Osteocyte (in vitro differentiated cells): ENCODE measurements at regions not wholly inside any gene's neighbourhood (a gene's known extent, or its start where the extent isn't known, plus 50 kb on each side); places are given as distances from the start of the nearest gene placed in this dataset.

Experiments used
- DNase-seq: peaks from one replicate; pipeline ENCODE4 v3.0.0; 2021; ENCODE audit warnings: mixed read lengths; ENCODE audit not compliant: unreplicated experiment; ENCODE audit errors: extremely low spot score
- H3K27ac Mint-ChIP-seq: one replicate; pipeline ENCODE4 v1.8.0; 2021; ENCODE audit warnings: mild to moderate bottlenecking, mixed read lengths; ENCODE audit not compliant: unreplicated experiment
- H3K27me3 Mint-ChIP-seq: one replicate; pipeline ENCODE4 v1.8.0; 2021; ENCODE audit warnings: mixed read lengths; ENCODE audit not compliant: unreplicated experiment
- H3K36me3 Mint-ChIP-seq: one replicate; pipeline ENCODE4 v1.8.0; 2021; ENCODE audit warnings: mixed read lengths; ENCODE audit not compliant: unreplicated experiment
- H3K4me1 Mint-ChIP-seq: one replicate; pipeline ENCODE4 v1.8.0; 2021; ENCODE audit warnings: mixed read lengths; ENCODE audit not compliant: unreplicated experiment
- H3K4me3 Mint-ChIP-seq: one replicate; pipeline ENCODE4 v1.8.0; 2021; ENCODE audit warnings: mild to moderate bottlenecking, moderate library complexity, mixed read lengths; ENCODE audit not compliant: unreplicated experiment
- H3K9me3 Mint-ChIP-seq: one replicate; pipeline ENCODE4 v1.8.0; 2021; ENCODE audit warnings: mixed read lengths; ENCODE audit not compliant: unreplicated experiment
- TF ChIP-seq, protein P1 (sequence below): fragments of 200-600 bp; sonication (generic); IDR thresholded peaks from 2 replicates; pipeline ENCODE4 v1.5.0; 2021; ENCODE audit warnings: antibody characterized with exemption, mild to moderate bottlenecking, moderate library complexity

DNA sequence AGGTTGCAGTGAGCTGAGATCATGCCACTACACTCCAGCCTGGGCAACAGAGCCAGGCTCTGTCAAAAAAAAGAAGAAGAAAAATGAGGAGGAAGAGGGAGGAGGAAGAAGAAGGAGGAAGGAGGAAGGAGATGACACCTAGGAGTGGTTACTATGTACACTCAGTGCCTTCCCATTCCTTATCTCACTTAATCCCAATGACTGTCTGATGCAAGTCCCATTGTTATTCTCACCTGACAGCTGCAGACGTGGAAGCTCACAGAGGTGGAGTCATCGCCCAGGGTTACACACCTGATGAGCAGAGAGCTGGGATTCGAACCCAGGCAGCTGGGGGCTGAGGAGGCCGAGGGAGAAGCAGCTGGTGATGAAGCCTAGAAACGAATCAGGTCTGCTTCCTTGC is 258.8 kb downstream of the SNX10 start:
- DNase-seq = no peak
- Mint-ChIP-seq H3K9me3 (peaks cover 4% of the 10 kb centered on the region), H3K27ac (no peak overlapping the region), H3K27me3 (no peaks in the 10 kb centered on the region), H3K4me3 (no peak overlapping the region), H3K4me1 (no peaks in the 10 kb centered on the region), H3K36me3 (no peaks in the 10 kb centered on the region)
- TF ChIP-seq, protein P1, sequence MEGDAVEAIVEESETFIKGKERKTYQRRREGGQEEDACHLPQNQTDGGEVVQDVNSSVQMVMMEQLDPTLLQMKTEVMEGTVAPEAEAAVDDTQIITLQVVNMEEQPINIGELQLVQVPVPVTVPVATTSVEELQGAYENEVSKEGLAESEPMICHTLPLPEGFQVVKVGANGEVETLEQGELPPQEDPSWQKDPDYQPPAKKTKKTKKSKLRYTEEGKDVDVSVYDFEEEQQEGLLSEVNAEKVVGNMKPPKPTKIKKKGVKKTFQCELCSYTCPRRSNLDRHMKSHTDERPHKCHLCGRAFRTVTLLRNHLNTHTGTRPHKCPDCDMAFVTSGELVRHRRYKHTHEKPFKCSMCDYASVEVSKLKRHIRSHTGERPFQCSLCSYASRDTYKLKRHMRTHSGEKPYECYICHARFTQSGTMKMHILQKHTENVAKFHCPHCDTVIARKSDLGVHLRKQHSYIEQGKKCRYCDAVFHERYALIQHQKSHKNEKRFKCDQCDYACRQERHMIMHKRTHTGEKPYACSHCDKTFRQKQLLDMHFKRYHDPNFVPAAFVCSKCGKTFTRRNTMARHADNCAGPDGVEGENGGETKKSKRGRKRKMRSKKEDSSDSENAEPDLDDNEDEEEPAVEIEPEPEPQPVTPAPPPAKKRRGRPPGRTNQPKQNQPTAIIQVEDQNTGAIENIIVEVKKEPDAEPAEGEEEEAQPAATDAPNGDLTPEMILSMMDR = no peak

DNA sequence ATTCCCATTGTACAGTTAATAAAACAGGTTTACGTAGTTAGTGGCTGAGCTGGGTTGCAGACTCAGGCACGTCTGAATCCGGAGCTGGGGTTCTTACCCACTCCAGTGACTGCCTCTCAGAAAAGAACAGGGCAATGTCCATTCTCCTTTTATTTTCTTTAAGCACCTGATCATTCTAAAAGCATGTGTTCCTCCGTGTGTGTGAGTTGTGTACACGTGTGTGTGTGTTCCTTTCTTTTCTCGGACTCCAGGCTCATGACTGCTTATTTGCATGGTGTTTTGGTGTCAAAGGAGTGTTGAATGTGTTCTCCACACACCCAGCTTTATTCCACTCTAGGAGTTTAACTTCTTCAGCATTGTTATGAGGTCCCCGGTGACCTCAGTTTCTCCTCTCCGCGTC is 260.1 kb downstream of the SNX10 start:
- TF ChIP-seq, protein P1 = no peak
- Mint-ChIP-seq H3K4me1 (no peaks in the 10 kb centered on the region), H3K9me3 (peaks cover 4% of the 10 kb centered on the region), H3K27ac (no peak overlapping the region), H3K27me3 (no peaks in the 10 kb centered on the region), H3K4me3 (no peak overlapping the region), H3K36me3 (no peaks in the 10 kb centered on the region)
- no peak for DNase-seq

DNA sequence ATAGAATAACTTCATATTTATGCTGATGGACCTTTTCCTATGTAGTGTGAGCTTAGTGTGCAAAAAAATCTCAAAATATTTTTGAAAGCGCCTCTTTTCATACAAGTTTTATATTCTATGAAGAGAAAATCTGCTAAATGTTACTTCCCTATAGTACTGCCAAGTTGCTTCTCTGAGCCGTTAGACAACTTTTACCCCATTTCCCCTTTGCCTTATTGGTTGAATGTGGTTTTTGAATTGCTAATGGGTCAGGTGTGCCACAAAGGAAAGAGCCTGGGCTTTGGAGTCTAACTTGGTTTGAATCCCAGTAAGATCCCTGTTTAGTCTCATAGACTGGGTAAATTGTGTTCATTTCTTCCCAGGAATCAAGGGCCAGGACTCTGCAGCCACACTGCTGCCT is 261.5 kb downstream of the SNX10 start:
- H3K4me1 Mint-ChIP-seq = no peaks in the 10 kb centered on the region
- no peak overlapping the region for H3K4me3 Mint-ChIP-seq
- no peak for DNase-seq
- no peak overlapping the region for H3K27ac Mint-ChIP-seq
- peaks cover 4% of the 10 kb centered on the region for H3K9me3 Mint-ChIP-seq
- H3K36me3 Mint-ChIP-seq = no peaks in the 10 kb centered on the region
- H3K27me3 Mint-ChIP-seq = no peaks in the 10 kb centered on the region
- TF ChIP-seq, protein P1 = no peak

DNA sequence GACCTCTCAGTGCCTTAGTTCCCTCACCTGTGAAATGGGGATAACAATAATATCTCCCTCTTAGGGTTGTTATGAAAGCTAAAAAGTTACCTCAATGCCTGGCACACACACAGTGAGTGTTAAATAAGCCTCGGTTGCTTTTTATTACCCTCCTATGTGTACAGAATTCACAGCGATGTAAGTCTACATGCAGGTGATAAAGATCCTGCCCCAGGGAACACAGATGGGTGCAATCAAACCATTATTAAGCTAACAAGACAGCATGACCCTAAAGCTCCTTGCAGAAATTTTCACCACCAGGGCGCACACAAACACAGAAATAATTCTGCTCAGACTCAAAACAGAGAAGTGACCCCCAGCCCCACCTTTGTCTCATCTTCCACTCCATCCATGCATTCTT is 261.9 kb downstream of the SNX10 start:
- H3K36me3 Mint-ChIP-seq = no peaks in the 10 kb centered on the region
- no peaks in the 10 kb centered on the region for H3K4me1 Mint-ChIP-seq
- H3K9me3 Mint-ChIP-seq = peaks cover 2% of the 10 kb centered on the region
- H3K27me3 Mint-ChIP-seq = no peaks in the 10 kb centered on the region
- no peak overlapping the region for H3K4me3 Mint-ChIP-seq
- TF ChIP-seq, protein P1 = no peak
- no peak overlapping the region for H3K27ac Mint-ChIP-seq
- no peak for DNase-seq

DNA sequence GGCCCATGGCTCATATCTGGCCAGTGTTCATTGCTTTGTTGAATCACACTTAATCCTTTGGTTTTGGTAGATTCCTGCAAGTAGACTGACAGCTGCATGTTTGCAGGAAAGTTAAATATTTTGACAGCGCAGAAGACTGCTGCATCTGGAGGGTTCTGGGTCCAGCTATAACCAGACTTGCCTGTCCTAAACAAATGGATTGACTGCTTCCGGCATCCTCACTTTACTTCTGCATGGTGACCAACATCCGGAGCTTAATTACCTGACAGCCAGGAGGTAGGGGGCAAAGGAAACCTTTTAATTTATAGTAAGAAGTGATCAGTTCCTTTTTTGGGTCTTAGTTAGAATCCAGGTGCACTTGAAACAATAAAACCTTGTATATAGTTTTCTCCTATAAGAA is 263.3 kb downstream of the SNX10 start:
- Mint-ChIP-seq H3K36me3 (no peaks in the 10 kb centered on the region), H3K27me3 (no peaks in the 10 kb centered on the region), H3K27ac (no peak overlapping the region), H3K4me3 (no peak overlapping the region), H3K4me1 (no peaks in the 10 kb centered on the region), H3K9me3 (no peaks in the 10 kb centered on the region)
- TF ChIP-seq, protein P1 = no peak
- DNase-seq = no peak
